ENCODE measurements at regions not wholly inside any gene's neighbourhood (a gene's known extent, or its start where the extent isn't known, plus 50 kb on each side); places are given as distances from the start of the nearest gene placed in this dataset.

DNA sequence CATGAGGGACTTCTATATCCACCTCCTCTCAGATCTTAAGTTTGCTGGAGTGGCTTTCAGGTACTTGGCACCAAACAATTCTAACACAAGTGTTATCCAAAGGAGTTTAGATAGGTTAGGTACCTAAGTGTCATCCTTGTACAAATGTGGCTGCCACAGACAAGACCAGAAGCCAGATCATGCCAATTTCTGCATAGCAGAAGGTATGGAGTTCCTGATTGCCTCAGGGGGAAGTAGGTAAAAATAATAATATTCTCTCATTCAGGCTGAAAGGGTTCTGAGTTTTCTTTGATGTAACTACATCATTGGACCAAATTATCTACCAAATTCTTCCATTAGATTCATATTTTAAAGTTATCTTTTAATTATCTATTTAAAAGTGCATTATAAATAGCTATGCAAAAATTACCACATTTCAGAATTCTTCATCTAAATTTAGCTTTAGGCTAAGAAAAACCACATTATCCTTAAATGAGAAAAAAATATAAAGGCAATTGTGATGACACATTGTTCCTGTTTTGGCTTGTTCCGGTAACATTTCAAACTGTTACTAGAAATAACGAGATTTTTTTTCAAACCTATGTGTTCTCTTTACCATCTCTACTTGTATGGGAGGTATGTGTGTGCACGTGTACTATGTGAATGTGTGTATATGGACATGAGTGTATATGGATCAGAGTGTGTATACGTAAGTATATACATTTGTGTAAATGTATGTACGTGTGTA is 66.2 kb upstream of the POU2AF2 start:
- H3K4me3 ChIP-seq (ENCODE audit: low read depth, low read length): no peak overlapping the region
- in situ Hi-C loops (cut with HindIII; ENCODE audit: low sequenced_read_pairs): no loop called here
- DNase-seq (ENCODE audit: low read depth): no peak
- TF ChIP-seq, protein P1, sequence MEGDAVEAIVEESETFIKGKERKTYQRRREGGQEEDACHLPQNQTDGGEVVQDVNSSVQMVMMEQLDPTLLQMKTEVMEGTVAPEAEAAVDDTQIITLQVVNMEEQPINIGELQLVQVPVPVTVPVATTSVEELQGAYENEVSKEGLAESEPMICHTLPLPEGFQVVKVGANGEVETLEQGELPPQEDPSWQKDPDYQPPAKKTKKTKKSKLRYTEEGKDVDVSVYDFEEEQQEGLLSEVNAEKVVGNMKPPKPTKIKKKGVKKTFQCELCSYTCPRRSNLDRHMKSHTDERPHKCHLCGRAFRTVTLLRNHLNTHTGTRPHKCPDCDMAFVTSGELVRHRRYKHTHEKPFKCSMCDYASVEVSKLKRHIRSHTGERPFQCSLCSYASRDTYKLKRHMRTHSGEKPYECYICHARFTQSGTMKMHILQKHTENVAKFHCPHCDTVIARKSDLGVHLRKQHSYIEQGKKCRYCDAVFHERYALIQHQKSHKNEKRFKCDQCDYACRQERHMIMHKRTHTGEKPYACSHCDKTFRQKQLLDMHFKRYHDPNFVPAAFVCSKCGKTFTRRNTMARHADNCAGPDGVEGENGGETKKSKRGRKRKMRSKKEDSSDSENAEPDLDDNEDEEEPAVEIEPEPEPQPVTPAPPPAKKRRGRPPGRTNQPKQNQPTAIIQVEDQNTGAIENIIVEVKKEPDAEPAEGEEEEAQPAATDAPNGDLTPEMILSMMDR (IDR thresholded peaks at IDR 0.05; ENCODE audit: low read depth, low read length, missing control alignments): no peak

DNA sequence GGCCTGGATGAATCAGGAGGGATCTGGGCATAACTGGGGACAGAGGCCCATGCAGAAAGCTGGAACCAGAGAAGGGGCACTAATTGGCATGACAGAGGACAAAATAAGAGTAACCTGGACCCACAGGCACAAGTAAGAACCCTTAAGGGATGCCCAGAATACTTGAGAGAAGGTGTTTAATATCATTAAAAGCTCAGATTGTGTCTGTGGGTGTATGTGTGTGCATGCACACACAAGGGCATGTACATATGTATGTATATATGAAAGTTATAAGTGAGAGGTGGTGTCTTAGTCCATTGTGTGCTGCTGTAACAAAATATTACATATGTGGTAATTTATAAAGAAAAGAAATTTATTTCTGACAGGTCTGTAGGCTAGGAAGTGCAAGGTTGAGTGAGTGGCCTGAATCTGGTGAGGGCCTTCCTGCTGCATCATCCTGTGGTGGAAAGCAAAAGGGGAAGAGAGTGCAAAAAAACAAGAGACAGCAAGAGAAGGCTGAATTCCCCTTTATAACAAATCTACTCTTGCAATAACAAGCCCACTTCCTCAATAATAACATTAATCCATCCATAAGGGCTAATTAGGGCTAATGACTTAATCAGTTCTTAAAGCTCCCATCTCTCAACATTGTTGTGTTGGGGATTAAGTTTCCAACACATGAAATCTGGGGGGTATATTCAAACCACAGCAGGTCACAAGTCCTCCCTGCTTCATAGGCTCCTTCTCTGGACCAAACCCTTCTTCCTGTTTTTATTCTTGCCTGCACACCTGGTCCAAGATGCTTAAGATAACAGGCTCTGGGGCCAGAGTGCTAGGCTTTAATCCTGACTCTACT is 68.3 kb upstream of the POU2AF2 start:
- TF ChIP-seq, protein P1 (IDR thresholded peaks at IDR 0.05; ENCODE audit: low read depth, low read length, missing control alignments): no peak
- in situ Hi-C loops (cut with HindIII; ENCODE audit: low sequenced_read_pairs): no loop called here
- DNase-seq (ENCODE audit: low read depth): no peak

DNA sequence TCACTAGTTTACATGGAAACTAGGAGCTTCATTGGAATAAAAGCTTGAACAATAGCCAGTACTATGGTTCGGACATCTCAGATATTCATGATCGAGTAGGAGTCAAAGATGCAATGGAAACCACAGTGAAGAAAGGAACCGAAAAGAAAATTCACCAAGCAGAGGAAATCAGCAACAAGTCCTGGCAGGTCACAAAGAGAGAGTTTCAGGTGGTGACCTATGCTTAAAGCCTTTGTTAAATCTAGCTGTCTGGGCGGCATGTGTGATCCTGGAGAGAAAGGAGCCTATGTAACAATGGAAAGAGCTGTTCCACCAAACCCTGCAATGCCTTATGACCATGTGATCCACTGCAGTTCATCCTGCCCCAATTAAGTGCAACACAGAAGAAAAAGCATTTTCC is 68.9 kb upstream of the POU2AF2 start:
- H3K4me3 ChIP-seq (ENCODE audit: low read depth, low read length): no peak overlapping the region
- in situ Hi-C loops (cut with HindIII; ENCODE audit: low sequenced_read_pairs): no loop called here
- DNase-seq (ENCODE audit: low read depth): no peak
- TF ChIP-seq, protein P1 (IDR thresholded peaks at IDR 0.05; ENCODE audit: low read depth, low read length, missing control alignments): no peak

More for the DNA sequence above, 68.3 kb upstream of the POU2AF2 start:
- no peak overlapping the region for H3K4me3 ChIP-seq (ENCODE audit: low read depth, low read length)

DNA sequence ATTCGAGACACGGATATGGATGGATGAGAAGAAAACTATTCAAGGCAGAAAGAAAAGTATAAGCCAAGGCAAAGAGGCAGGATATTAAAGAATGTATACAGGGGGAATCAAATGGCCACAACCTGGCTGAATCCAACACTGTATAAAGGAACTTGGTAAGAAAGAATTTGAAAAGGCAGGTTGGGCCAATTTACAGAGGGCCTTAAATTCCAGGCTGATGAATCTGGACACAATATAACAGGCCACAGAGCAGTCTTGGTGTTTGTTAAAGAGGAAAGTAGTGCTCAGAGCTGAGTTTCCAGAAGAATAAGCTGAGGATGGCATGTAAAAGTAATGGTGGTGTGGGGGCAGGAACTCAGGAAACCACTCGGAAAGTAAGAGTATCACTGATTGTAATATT is 72.3 kb upstream of the POU2AF2 start:
- DNase-seq (ENCODE audit: low read depth): peak; percentile 13
- no peak overlapping the region for H3K4me3 ChIP-seq (ENCODE audit: low read depth, low read length)
- in situ Hi-C loops (cut with HindIII; ENCODE audit: low sequenced_read_pairs): no loop called here
- TF ChIP-seq, protein P1 (IDR thresholded peaks at IDR 0.05; ENCODE audit: low read depth, low read length, missing control alignments): no peak

DNA sequence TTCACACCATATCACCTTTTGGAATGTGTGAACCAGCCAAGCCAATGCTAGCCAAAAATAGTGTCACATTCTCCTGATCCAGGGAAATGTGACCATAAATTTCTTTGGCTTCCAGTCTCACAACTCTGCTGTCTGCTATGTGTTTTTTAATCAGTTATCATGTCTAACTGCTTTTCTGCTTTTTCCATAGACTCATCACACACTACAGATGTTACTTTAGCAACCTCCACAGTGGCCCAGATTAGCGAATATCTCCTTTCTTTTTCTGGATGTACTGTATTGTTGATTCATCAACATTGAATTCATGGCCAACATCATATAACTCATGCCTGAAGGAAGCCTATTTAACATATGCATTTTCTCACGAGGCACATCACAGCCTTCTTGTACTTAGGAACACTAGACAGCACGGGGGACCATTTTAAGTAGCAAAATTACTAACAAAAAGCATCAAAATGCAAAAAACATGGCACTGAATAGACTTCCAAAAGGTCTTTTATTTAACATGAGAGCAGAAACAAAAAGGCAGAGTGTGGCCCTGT is 73.1 kb upstream of the POU2AF2 start:
- in situ Hi-C loops (cut with HindIII; ENCODE audit: low sequenced_read_pairs): no loop called here
- TF ChIP-seq, protein P1 (IDR thresholded peaks at IDR 0.05; ENCODE audit: low read depth, low read length, missing control alignments): no peak
- no peak for DNase-seq (ENCODE audit: low read depth)
- H3K4me3 ChIP-seq (ENCODE audit: low read depth, low read length): no peak overlapping the region

DNA sequence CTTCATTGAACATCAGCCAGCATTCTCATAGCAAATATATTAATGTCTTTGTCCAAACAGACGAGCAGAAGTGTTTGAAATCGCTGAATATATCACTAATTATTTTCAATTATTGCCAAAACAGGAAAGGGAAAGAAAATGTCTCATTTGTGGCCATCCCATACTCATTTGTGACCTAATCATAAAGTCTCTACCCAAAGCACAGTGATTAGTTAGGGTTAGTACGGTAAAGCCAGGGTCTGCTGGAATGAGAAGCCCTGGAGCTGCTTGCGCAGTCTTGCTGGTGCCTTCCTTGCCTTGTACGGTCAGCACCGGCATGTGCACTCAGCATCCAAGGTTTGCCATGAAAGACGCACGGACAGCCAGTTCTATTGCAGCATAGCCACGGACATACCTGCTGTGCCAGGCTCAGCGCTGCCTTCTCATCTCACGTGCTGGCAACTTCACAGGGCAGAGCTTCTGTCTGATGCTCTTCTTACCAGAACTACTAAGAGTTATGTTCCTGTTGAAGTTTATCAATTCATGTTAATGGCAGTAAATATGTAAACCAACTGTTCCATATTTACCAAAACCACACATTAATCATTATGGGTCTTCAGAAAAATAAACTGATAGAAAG is 74.7 kb upstream of the POU2AF2 start:
- H3K4me3 ChIP-seq (ENCODE audit: low read depth, low read length): no peak overlapping the region
- in situ Hi-C loops (cut with HindIII; ENCODE audit: low sequenced_read_pairs): no loop called here
- DNase-seq (ENCODE audit: low read depth): no peak
- TF ChIP-seq, protein P1 (IDR thresholded peaks at IDR 0.05; ENCODE audit: low read depth, low read length, missing control alignments): no peak
